ENCODE measurements at regions not wholly inside any gene's neighbourhood (a gene's known extent, or its start where the extent isn't known, plus 50 kb on each side); places are given as distances from the start of the nearest gene placed in this dataset.
A peak's percentile ranks its signal among the peaks of the same experiment; 100 is the strongest.

DNA sequence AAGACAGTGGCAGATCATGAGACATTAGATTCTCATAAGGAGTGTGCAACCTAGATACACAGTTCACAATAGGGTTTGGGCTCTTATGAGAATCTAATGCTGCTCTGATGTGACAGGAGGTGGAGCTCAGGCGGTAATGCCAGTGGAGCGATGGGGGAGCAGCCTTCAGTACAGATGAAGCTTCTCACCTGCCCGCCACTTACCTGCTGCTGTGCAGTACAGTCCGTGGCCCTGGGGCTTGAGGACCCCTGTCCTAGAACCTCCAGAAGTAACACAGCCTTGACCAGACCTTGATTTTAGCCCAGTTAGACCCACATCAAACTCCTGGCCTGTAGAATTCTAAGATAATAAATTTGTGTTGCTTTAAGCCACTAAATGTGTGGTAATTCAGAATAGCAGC, 215.1 kb upstream of the MIR17HG start:
- no peak for DNase-seq (ENCODE audit: low spot score)

DNA sequence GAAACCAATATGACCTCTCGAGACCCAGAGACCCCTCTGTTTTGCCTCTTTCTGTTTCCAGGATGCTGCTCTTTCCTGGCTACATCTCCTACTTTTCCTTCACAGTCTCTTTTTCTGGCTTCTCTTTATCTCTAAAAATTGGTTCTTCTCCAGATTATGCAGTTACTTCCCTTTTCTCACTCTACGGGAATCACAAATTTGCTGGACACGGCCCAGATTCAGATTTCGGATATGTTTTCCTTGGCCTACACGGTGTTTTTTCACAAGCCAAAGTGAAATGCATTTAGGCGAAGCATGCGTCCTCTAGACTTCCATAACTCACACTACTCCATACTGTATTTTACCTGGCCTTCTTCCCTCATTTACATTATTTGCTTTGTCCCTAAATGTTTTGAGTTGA, 214.7 kb upstream of the MIR17HG start:
- DNase-seq (ENCODE audit: low spot score): no peak

DNA sequence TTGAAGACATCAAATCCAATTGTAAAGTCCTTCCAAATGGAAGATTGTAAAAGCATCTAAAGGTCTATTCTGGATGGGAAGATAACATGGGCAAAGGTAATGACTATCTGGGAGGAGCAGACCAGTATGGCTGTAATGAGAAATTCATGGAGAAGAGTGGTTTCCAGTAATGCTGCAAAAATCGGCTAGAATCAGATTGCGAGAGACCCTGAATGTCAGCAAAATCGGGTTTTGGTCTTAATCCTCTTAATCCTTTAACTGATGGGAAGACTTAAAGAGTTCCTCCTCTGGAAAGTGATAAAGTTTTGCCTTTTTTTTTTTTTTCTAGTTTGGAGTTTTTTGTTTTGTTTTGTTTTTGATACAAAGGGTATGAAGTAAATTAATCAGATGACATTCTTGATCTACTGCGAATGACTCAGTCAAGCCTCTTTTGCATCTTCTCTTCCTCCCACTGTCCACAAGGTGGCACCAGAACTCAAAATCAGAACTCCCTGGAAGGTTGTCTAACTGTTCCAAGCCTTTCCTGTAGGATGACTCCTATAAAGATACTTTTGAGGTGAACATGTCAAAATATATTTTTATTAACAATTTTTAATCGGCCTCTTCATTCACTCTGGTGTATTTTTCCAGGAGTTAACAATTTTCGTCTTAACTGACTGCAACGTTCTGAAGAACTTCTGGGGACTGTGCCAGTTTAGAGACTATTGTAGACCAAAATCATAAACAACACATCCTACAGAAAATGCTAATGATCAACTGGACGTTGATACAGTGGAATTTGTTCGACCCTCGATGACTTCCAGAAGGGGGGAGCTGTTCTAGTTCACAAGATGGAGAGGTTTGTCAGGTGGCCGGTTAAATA, 213.3 kb upstream of the MIR17HG start:
- DNase-seq (ENCODE audit: low spot score): peak; percentile 71

- no peak for DNase-seq (ENCODE audit: low spot score)
Observed at GRCh38 chr13:91134803-91135184, 212.7 kb upstream of the MIR17HG start.

DNA sequence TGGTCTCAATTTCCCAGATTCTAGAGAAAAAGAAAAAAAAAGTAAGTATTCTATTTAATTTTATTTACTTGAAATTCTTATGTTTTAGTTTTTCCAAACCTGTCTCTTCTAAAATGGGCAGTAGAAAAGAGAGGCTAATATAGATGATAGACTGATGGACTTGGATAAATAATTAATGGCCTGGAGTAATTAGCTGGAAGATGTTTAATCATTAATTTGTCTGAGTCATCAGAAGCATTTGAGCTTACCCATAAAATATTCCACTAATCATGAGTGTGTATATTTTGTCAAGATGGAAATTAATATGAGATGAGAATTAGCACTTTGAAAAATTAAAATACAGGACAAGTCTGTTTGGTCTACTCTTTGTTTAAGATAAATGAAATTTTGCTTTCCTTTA, 212.1 kb upstream of the MIR17HG start:
- no peak for DNase-seq (ENCODE audit: low spot score)

- DNase-seq (ENCODE audit: low spot score): no peak
Observed at GRCh38 chr13:91135968-91136367, 211.5 kb upstream of the MIR17HG start.

- DNase-seq (ENCODE audit: low spot score): no peak
Observed at GRCh38 chr13:91136806-91137205, 210.7 kb upstream of the MIR17HG start.

GRCh38 chr13:91139232-91139631, 208.3 kb upstream of the MIR17HG start:
- no peak for DNase-seq (ENCODE audit: low spot score)

GRCh38 chr13:91141543-91142061, 205.9 kb upstream of the MIR17HG start:
- DNase-seq (ENCODE audit: low spot score): no peak

- DNase-seq (ENCODE audit: low spot score): no peak
Observed at GRCh38 chr13:91142572-91142971, 204.9 kb upstream of the MIR17HG start.

- no peak for DNase-seq (ENCODE audit: low spot score)
Observed at GRCh38 chr13:91144054-91144453, 203.4 kb upstream of the MIR17HG start.

DNA sequence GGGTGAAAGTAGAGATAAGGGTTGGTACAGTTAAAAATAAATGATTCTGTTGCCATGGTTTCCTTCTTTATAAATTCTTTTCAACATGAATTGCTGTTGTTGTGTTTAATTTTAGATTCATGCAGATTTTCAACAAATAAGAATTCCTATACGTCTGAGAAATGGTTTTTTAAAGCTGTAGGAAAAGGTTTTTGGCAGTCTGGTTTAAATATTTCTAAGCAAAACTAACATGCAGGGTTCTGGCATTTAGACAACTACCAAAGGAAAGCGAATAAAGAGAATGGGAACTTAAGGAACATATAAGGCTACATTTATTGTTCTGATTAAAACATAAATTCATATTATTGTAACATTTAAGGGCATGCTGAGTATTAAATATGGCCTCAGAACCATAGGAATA, 203.0 kb upstream of the MIR17HG start:
- DNase-seq (ENCODE audit: low spot score): no peak

DNA sequence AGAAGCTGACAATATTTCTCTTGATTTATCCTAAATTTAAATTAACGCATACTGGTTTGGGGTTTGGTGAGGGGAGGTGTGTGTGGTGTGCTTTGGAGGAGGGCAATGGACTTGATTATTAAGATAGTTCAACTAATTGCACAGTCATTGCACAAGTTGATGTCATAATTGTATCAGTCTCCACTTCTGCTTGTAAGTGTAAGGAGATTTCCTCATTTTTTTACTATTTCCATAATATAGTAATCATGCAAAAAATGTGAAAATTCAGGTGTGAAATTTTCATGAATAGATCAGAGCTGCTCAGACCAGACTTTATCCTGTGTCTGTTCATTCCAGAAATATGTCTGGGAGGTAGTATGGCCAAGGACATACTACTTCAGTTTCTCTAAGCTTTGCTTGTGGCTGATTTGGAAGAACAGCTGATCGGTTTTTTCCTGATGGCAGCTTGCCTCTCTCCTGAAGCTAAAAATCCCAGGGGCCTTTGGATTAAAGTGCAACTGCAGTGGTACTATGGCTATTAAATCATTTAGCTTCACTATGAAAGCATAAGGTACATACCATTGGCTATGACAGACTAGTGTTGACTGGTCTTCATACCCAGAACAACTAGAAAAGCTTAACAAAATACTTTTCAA, 201.8 kb upstream of the MIR17HG start:
- no peak for DNase-seq (ENCODE audit: low spot score)

GRCh38 chr13:91146601-91147000, 200.9 kb upstream of the MIR17HG start:
- no peak for DNase-seq (ENCODE audit: low spot score)

DNA sequence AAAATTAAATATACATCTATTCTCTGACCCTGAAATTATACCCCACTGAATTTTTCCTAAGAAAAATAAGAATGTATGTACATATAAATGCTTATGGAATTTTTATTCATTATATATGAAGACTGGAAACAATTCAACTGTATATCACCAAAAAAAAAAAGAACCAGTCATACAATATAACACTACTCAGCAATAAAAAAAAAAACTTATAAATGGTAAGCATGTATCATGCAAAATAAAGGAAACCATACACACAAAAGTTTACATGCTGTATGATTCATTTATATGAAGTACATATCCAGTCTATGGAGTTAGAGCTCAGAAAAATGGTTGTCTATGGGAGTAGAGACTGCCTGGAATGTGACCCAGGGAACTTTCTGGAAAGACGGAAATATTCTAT, 199.4 kb upstream of the MIR17HG start:
- DNase-seq (ENCODE audit: low spot score): no peak

DNA sequence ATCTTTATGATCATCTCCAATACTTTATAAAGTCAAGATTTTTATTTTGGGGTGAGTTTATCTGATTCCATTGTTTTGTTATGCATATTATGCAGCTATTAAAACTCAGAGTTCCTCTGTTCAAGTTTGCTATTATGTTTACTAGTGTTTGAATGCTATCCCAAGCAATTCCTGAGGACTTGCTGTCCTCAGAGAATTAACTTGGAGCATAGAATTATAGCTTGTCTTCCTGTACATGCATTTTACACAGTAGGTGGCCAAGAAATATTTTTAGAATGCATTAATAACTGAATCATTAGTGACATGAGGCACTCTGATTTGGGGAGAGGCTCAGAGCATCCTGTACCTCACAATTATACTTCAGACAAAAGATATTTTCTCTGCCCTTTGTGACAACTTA, 195.6 kb upstream of the MIR17HG start:
- no peak for DNase-seq (ENCODE audit: low spot score)

DNA sequence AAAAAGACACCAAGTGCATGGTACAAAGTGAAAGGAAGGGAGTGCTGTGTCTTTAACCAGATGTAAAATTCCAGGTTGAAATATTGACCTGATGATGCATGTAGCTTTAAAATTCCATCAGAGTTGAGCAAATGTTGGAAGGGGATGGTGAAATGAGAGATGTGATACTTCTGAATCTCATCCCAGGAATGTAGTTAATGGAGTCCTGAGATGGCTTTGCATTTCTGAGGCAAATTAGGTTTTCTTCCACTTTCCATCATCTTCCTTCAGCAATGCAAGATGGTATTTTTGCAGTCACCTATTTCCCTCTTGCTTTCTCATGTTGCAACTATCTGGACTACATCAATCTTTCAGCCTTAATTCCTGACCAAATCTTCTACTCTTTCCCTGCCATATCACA, 194.1 kb upstream of the MIR17HG start:
- DNase-seq (ENCODE audit: low spot score): no peak

- DNase-seq (ENCODE audit: low spot score): peak; percentile 17
Observed at GRCh38 chr13:91154558-91155353, 192.7 kb upstream of the MIR17HG start.

DNA sequence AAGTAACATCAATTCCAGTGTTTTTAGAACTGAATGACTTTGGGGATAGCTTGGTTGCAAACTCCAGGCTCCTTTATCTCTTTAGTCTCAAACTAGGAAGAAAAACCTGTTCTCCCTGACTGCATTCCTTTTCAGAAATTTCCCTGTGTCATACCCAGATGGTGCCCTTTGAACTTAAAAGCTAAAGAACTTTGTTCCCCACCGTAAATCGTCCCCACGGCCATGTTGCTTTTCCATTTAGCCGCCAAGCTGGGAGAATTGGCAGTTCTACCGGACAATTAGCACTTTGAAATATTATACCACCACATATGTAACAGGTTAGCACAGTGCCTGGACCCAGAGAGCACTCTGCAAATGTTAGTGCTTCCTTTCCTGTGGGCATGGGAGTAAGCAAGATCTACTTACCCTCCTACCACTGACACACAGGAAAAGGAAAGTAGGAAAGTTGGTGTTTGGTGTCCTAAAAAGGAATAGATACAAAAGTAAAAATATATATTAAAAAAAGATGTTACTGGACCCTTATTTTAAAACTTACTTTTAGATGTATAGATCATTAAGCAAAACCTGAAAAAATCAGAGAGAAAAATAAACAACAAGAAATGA, 191.9 kb upstream of the MIR17HG start:
- DNase-seq (ENCODE audit: low spot score): no peak

GRCh38 chr13:91157273-91158016, 190.0 kb upstream of the MIR17HG start:
- DNase-seq (ENCODE audit: low spot score): no peak

GRCh38 chr13:91158017-91158395, 189.5 kb upstream of the MIR17HG start:
- no peak for DNase-seq (ENCODE audit: low spot score)

GRCh38 chr13:91162180-91162579, 185.3 kb upstream of the MIR17HG start:
- DNase-seq (ENCODE audit: low spot score): peak; percentile 29
